ENCODE measurements at regions not wholly inside any gene's neighbourhood (a gene's known extent, or its start where the extent isn't known, plus 50 kb on each side); places are given as distances from the start of the nearest gene placed in this dataset.

GRCh38 chr2:62381656-62382055 is 124.3 kb downstream of the TMEM17 start:
- DNase-seq (ENCODE audit: low read depth, low spot score) = no peak
- no peak for TF ChIP-seq CTCF (IDR thresholded peaks at IDR 0.05; ENCODE audit: low read depth, low read length)
- H3K4me3 ChIP-seq (ENCODE audit: low read depth, low read length) = no peak overlapping the region
- peaks cover 8% of the 10 kb centered on the region for H3K27me3 ChIP-seq (ENCODE audit: control insufficient read depth, insufficient read depth, low read length)
- no peaks in the 10 kb centered on the region for H3K9me3 ChIP-seq (ENCODE audit: control insufficient read depth, insufficient read depth, low read length)
- ChIA-PET POLR2A (no interaction called here), CTCF (no interaction called here)
- H3K27ac ChIP-seq (ENCODE audit: low read depth, low read length) = no peak overlapping the region

DNA sequence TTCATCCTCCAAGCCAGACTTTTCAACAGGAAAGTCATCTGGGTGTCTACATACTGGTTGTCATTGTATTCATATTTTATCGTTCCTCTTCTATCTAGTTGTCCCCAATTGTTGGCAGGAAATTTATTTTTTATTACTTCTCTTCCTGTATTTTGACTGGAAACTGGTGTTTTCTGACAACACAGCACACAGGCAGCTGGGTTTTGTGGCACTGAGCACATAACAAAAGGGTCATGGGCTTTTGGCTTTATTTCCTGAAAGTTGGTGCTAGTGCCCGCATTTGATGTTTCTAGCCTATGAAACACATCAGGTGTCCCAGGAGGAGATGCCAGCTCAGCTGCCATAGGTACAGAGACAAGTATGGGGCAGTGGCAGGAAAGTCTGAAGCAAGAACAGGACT is 126.4 kb downstream of the TMEM17 start:
- H3K27me3 ChIP-seq (ENCODE audit: control insufficient read depth, insufficient read depth, low read length) = peaks cover 8% of the 10 kb centered on the region
- no peaks in the 10 kb centered on the region for H3K9me3 ChIP-seq (ENCODE audit: control insufficient read depth, insufficient read depth, low read length)
- H3K4me3 ChIP-seq (ENCODE audit: low read depth, low read length) = no peak overlapping the region
- ChIA-PET CTCF (no interaction called here), POLR2A (no interaction called here)
- no peak for DNase-seq (ENCODE audit: low read depth, low spot score)
- H3K27ac ChIP-seq (ENCODE audit: low read depth, low read length) = no peak overlapping the region
- TF ChIP-seq CTCF (IDR thresholded peaks at IDR 0.05; ENCODE audit: low read depth, low read length) = no peak

- Histone ChIP-seq H3K27me3 (ENCODE audit: control insufficient read depth, insufficient read depth, low read length) (peaks cover 3% of the 10 kb centered on the region), H3K4me3 (ENCODE audit: low read depth, low read length) (no peak overlapping the region), H3K9me3 (ENCODE audit: control insufficient read depth, insufficient read depth, low read length) (no peaks in the 10 kb centered on the region; the same call in 1 of the 2 replicates), H3K27ac (ENCODE audit: low read depth, low read length) (no peak overlapping the region)
- DNase-seq (ENCODE audit: low read depth, low spot score) = no peak
- no peak for TF ChIP-seq CTCF (IDR thresholded peaks at IDR 0.05; ENCODE audit: low read depth, low read length)
- ChIA-PET POLR2A (no interaction called here), CTCF (no interaction called here)
Measured at GRCh38 chr2:62375113-62375420, 130.9 kb downstream of the TMEM17 start.

DNA sequence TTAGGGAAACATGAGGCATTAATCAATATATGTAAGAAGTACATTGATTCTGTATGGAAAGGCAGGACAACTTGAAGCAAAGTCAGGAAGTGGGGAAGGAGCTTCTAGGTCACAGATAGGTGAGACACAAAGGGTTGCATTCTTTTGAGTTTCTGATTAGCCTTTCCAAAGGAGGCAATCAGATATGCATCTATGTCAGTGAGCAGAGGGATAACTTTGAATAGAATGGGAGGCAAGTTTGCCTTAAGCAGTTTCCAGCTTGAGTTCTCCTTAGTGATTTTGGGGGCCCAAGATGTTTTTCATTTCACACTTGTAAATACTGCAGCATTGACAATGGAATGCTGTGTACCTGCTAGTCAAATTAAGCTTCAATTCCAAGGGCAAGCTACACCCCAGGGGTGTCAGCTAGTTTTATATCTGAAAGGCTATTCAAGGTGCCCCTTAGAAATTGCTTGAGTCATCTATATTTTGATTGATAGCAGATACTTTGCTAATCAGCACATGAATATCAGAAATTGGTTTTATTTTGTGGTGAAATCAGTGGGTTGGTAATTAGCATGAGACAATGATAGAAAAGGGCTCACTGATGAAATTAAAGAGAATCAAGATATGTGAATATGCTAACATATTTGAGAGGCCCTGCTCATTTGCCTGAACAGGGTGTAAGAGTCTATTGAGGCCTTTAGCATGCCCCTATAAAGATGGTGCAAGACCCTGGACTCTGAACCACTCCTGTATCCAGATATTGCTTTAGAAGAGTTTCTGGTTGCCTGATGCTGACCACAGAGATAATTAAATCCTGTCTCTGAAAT is 131.5 kb downstream of the TMEM17 start:
- no peak for DNase-seq (ENCODE audit: low read depth, low spot score)
- POLR2A ChIA-PET = no interaction called here
- Histone ChIP-seq H3K27me3 (ENCODE audit: control insufficient read depth, insufficient read depth, low read length) (peaks cover 3% of the 10 kb centered on the region), H3K4me3 (ENCODE audit: low read depth, low read length) (no peak overlapping the region), H3K27ac (ENCODE audit: low read depth, low read length) (no peak overlapping the region), H3K9me3 (ENCODE audit: control insufficient read depth, insufficient read depth, low read length) (no peaks in the 10 kb centered on the region; the same call in 1 of the 2 replicates)
- TF ChIP-seq CTCF (IDR thresholded peaks at IDR 0.05; ENCODE audit: low read depth, low read length) = no peak
- CTCF ChIA-PET = no interaction called here

DNA sequence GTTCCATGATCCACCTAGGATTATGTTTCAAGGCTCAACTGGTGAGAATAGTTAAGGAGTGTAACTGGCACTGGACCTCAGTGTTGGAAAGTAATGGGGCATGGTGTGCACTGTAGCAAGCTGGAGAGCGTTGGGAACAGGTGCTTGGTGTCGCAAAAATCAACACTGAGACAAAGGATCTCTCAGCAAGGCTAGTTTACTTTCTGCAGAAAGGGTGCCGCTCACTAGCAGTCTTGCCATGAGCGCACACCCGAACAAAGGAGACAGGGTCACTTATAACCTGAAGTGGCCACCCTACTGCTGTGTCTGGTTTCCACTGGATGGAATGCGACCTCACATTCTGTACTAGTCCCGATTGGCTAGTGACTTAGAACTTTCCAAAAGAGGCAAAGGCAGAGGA is 133.2 kb downstream of the TMEM17 start:
- ChIA-PET POLR2A (no interaction called here), CTCF (no interaction called here)
- Histone ChIP-seq H3K9me3 (ENCODE audit: control insufficient read depth, insufficient read depth, low read length) (no peaks in the 10 kb centered on the region; the same call in 1 of the 2 replicates), H3K27ac (ENCODE audit: low read depth, low read length) (no peak overlapping the region), H3K4me3 (ENCODE audit: low read depth, low read length) (no peak overlapping the region), H3K27me3 (ENCODE audit: control insufficient read depth, insufficient read depth, low read length) (peaks cover 2% of the 10 kb centered on the region)
- no peak for DNase-seq (ENCODE audit: low read depth, low spot score)
- no peak for TF ChIP-seq CTCF (IDR thresholded peaks at IDR 0.05; ENCODE audit: low read depth, low read length)

All from AG04450 (cell line).